EH (cell line): ENCODE measurements at regions not wholly inside any gene's neighbourhood (a gene's known extent, or its start where the extent isn't known, plus 50 kb on each side); places are given as distances from the start of the nearest gene placed in this dataset.
A peak's percentile ranks its signal among the peaks of the same experiment; 100 is the strongest.

Experiments used
- DNase-seq: peaks from one replicate; pipeline ENCODE4 v3.0.0-alpha.2; 2015; ENCODE audit warnings: low read depth

- peak; percentile 23 for DNase-seq
These were observed 69.7 kb upstream of the PGRMC2 start for GRCh38 chr4:128357286-128357685.

- peak; percentile 56 for DNase-seq
These were observed 67.7 kb upstream of the PGRMC2 start for GRCh38 chr4:128355305-128355704.

- peak; percentile 97 for DNase-seq
These were observed 66.7 kb upstream of the PGRMC2 start for GRCh38 chr4:128354205-128354821.

GRCh38 chr4:128353791-128354190, 66.2 kb upstream of the PGRMC2 start:
- DNase-seq, result peak; percentile 80

- DNase-seq, result no peak
These were observed 63.9 kb upstream of the PGRMC2 start for GRCh38 chr4:128351502-128351901.

GRCh38 chr4:128350449-128351045, 62.9 kb upstream of the PGRMC2 start:
- no peak for DNase-seq

- DNase-seq, result peak; percentile 94
These were observed 62.3 kb upstream of the PGRMC2 start for GRCh38 chr4:128349921-128350320.

GRCh38 chr4:128347930-128348660, 60.5 kb upstream of the PGRMC2 start:
- DNase-seq, result peak; percentile 50

GRCh38 chr4:128347175-128347868, 59.7 kb upstream of the PGRMC2 start:
- peak; percentile 30 for DNase-seq

- DNase-seq, result peak; percentile 35
These were observed 58.6 kb upstream of the PGRMC2 start for GRCh38 chr4:128346054-128346716.

- DNase-seq, result no peak
These were observed 58.0 kb upstream of the PGRMC2 start for GRCh38 chr4:128345650-128346049.

- DNase-seq, result no peak
These were observed 55.1 kb upstream of the PGRMC2 start for GRCh38 chr4:128342762-128343161.

- no peak for DNase-seq
These were observed 54.0 kb upstream of the PGRMC2 start for GRCh38 chr4:128341634-128342033.

- peak; percentile 97 for DNase-seq
These were observed 51.2 kb upstream of the PGRMC2 start for GRCh38 chr4:128338634-128339355.

GRCh38 chr4:128337863-128338262, 50.2 kb upstream of the PGRMC2 start:
- no peak for DNase-seq
